GM23338 (cell line): ENCODE measurements at regions not wholly inside any gene's neighbourhood (a gene's known extent, or its start where the extent isn't known, plus 50 kb on each side); places are given as distances from the start of the nearest gene placed in this dataset.

ENCODE experiments used
- ATAC-seq: fragments of 200-7000 bp; cut with Tn5 transposase; 3 replicates; pipeline ENCODE4 v1.9.1; 2020
- DNase-seq: peaks from one replicate; pipeline ENCODE4 v3.0.0-alpha.2; 2015; ENCODE audit warnings: low spot score
- H2AFZ ChIP-seq: fragments of 200-600 bp; sonication (generic); 2 replicates; pipeline ENCODE4 v1.8.0; 2016; ENCODE audit warnings: antibody characterized with exemption, mild to moderate bottlenecking, moderate library complexity
- H3F3A ChIP-seq: fragments of 200-600 bp; sonication (generic); replicated peaks from 2 replicates; pipeline ENCODE4 v1.8.0; 2017; ENCODE audit warnings: antibody characterized with exemption, mixed run types, low read depth
- H3K27ac ChIP-seq: fragments of 200-600 bp; sonication (generic); 2 replicates; pipeline ENCODE4 v1.6.1; 2016; ENCODE audit warnings: low read depth
- H3K27me3 ChIP-seq: fragments of 200-600 bp; sonication (generic); 2 replicates; pipeline ENCODE4 v1.8.0; 2016; ENCODE audit warnings: mild to moderate bottlenecking, mixed run types, moderate library complexity; ENCODE audit not compliant: insufficient read depth
- H3K36me3 ChIP-seq: fragments of 200-600 bp; sonication (generic); 2 replicates; pipeline ENCODE4 v1.8.0; 2016; ENCODE audit warnings: mild to moderate bottlenecking; ENCODE audit not compliant: insufficient read depth
- H3K4me1 ChIP-seq: fragments of 200-600 bp; sonication (generic); 2 replicates; pipeline ENCODE4 v1.8.0; 2016; ENCODE audit warnings: mild to moderate bottlenecking, moderate library complexity; ENCODE audit not compliant: insufficient read depth
- H3K4me2 ChIP-seq: fragments of 200-600 bp; sonication (generic); 2 replicates; pipeline ENCODE4 v1.7.1; 2017; ENCODE audit warnings: mixed run types
- H3K4me3 ChIP-seq: fragments of 200-600 bp; sonication (generic); 2 replicates; pipeline ENCODE4 v1.6.1; 2016; ENCODE audit warnings: mixed run types
- H3K79me2 ChIP-seq: fragments of 200-600 bp; sonication (generic); replicated peaks from 2 replicates; pipeline ENCODE4 v1.8.0; 2017; ENCODE audit warnings: mild to moderate bottlenecking; ENCODE audit not compliant: insufficient read depth
- H3K9me2 ChIP-seq: fragments of 200-600 bp; sonication (generic); 2 replicates; pipeline ENCODE4 v1.8.0; 2017; ENCODE audit not compliant: insufficient read depth
- H4K20me1 ChIP-seq: fragments of 200-600 bp; sonication (generic); replicated peaks from 2 replicates; pipeline ENCODE4 v1.8.0; 2017; ENCODE audit warnings: mild to moderate bottlenecking; ENCODE audit not compliant: insufficient read depth
- H3K27ac Mint-ChIP-seq: 2 replicates; pipeline ENCODE4 v1.8.0; 2020; ENCODE audit warnings: inconsistent platforms, mild to moderate bottlenecking, moderate library complexity, mixed read lengths
- H3K27me3 Mint-ChIP-seq: 3 replicates; pipeline ENCODE4 v1.8.0; 2022; ENCODE audit warnings: low read depth, mild to moderate bottlenecking, moderate library complexity, mixed read lengths, inconsistent platforms; ENCODE audit not compliant: insufficient read depth, poor library complexity
- H3K36me3 Mint-ChIP-seq: 3 replicates; pipeline ENCODE4 v1.8.0; 2021; ENCODE audit warnings: low read depth, mild to moderate bottlenecking, inconsistent platforms, moderate library complexity, mixed read lengths
- H3K4me1 Mint-ChIP-seq: 3 replicates; pipeline ENCODE4 v1.8.0; 2020; ENCODE audit warnings: mild to moderate bottlenecking, inconsistent platforms, mixed read lengths
- H3K4me3 Mint-ChIP-seq: 3 replicates; pipeline ENCODE4 v1.8.0; 2021; ENCODE audit warnings: moderate library complexity, mild to moderate bottlenecking, inconsistent platforms, mixed read lengths
- H3K9me3 Mint-ChIP-seq: 3 replicates; pipeline ENCODE4 v1.8.0; 2020; ENCODE audit warnings: moderate library complexity, mild to moderate bottlenecking, inconsistent platforms, mixed read lengths
- CREB1 ChIP-seq: fragments of 250-450 bp; sonication (Bioruptor Pico); IDR thresholded peaks from 2 replicates; pipeline ENCODE4 v1.5.0; 2020; ENCODE audit warnings: low read depth, mild to moderate bottlenecking, moderate library complexity
- EZH2phosphoT487 ChIP-seq: fragments of 200-600 bp; sonication (generic); IDR thresholded peaks from one replicate; pipeline ENCODE4 v1.8.1; 2018; ENCODE audit warnings: antibody characterized with exemption; ENCODE audit not compliant: unreplicated experiment
- STAT1 ChIP-seq: IDR thresholded peaks from one replicate; pipeline ENCODE4 v1.6.1; 2016; ENCODE audit warnings: antibody characterized with exemption; ENCODE audit not compliant: unreplicated experiment
- TF ChIP-seq, protein P1 (sequence below): IDR thresholded peaks from one replicate; pipeline ENCODE4 v1.6.1; 2018; ENCODE audit warnings: antibody characterized with exemption; ENCODE audit not compliant: unreplicated experiment
- TF ChIP-seq, protein P2 (sequence below): fragments of 250-450 bp; sonication (Bioruptor Pico); IDR thresholded peaks from 2 replicates; pipeline ENCODE4 v1.5.0; 2020; ENCODE audit warnings: mild to moderate bottlenecking, moderate library complexity

DNA sequence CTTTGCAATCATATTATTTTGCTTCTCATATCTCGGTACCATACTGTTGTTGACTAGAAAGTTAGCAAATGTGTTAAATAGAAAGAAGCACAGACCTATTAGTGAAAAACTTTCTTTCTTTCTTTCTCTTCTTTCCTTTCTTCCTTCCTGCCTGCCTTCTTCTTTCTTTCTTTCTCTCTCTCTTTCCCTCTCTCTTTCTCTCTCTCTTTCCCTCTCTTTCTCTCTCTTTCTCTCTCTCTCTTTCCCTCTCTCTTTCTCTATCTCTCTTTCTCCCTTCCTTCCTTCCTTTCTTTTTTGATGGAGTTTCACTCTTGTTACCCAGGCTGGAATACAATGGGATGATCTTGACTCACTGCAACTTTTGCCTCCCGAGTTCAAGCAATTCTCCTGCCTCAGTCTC is 1160.6 kb downstream of the GATA3 start:
- Histone ChIP-seq H3K4me2 (no peak overlapping the region), H3F3A (no peaks in the 10 kb centered on the region), H4K20me1 (no peaks in the 10 kb centered on the region), H2AFZ (no peak overlapping the region), H3K4me3 (no peak overlapping the region), H3K79me2 (no peaks in the 10 kb centered on the region), H3K4me1 (peaks cover 8% of the 10 kb centered on the region), H3K36me3 (no peaks in the 10 kb centered on the region), H3K27ac (no peak overlapping the region), H3K9me2 (no peaks in the 10 kb centered on the region), H3K27me3 (no peaks in the 10 kb centered on the region)
- Mint-ChIP-seq H3K4me3 (no peak overlapping the region), H3K27me3 (peaks cover 4% of the 10 kb centered on the region), H3K4me1 (peaks cover 16% of the 10 kb centered on the region; the same call in 2 of the 3 replicates), H3K36me3 (no peaks in the 10 kb centered on the region), H3K9me3 (no peaks in the 10 kb centered on the region), H3K27ac (no peak overlapping the region)
- DNase-seq, result no peak
- no peak for ATAC-seq
- TF ChIP-seq STAT1 (no peak), CREB1 (CRISPR knock-in tag) (no peak), EZH2phosphoT487 (no peak)
- TF ChIP-seq, protein P1, sequence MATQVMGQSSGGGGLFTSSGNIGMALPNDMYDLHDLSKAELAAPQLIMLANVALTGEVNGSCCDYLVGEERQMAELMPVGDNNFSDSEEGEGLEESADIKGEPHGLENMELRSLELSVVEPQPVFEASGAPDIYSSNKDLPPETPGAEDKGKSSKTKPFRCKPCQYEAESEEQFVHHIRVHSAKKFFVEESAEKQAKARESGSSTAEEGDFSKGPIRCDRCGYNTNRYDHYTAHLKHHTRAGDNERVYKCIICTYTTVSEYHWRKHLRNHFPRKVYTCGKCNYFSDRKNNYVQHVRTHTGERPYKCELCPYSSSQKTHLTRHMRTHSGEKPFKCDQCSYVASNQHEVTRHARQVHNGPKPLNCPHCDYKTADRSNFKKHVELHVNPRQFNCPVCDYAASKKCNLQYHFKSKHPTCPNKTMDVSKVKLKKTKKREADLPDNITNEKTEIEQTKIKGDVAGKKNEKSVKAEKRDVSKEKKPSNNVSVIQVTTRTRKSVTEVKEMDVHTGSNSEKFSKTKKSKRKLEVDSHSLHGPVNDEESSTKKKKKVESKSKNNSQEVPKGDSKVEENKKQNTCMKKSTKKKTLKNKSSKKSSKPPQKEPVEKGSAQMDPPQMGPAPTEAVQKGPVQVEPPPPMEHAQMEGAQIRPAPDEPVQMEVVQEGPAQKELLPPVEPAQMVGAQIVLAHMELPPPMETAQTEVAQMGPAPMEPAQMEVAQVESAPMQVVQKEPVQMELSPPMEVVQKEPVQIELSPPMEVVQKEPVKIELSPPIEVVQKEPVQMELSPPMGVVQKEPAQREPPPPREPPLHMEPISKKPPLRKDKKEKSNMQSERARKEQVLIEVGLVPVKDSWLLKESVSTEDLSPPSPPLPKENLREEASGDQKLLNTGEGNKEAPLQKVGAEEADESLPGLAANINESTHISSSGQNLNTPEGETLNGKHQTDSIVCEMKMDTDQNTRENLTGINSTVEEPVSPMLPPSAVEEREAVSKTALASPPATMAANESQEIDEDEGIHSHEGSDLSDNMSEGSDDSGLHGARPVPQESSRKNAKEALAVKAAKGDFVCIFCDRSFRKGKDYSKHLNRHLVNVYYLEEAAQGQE, result no peak
- TF ChIP-seq, protein P2, sequence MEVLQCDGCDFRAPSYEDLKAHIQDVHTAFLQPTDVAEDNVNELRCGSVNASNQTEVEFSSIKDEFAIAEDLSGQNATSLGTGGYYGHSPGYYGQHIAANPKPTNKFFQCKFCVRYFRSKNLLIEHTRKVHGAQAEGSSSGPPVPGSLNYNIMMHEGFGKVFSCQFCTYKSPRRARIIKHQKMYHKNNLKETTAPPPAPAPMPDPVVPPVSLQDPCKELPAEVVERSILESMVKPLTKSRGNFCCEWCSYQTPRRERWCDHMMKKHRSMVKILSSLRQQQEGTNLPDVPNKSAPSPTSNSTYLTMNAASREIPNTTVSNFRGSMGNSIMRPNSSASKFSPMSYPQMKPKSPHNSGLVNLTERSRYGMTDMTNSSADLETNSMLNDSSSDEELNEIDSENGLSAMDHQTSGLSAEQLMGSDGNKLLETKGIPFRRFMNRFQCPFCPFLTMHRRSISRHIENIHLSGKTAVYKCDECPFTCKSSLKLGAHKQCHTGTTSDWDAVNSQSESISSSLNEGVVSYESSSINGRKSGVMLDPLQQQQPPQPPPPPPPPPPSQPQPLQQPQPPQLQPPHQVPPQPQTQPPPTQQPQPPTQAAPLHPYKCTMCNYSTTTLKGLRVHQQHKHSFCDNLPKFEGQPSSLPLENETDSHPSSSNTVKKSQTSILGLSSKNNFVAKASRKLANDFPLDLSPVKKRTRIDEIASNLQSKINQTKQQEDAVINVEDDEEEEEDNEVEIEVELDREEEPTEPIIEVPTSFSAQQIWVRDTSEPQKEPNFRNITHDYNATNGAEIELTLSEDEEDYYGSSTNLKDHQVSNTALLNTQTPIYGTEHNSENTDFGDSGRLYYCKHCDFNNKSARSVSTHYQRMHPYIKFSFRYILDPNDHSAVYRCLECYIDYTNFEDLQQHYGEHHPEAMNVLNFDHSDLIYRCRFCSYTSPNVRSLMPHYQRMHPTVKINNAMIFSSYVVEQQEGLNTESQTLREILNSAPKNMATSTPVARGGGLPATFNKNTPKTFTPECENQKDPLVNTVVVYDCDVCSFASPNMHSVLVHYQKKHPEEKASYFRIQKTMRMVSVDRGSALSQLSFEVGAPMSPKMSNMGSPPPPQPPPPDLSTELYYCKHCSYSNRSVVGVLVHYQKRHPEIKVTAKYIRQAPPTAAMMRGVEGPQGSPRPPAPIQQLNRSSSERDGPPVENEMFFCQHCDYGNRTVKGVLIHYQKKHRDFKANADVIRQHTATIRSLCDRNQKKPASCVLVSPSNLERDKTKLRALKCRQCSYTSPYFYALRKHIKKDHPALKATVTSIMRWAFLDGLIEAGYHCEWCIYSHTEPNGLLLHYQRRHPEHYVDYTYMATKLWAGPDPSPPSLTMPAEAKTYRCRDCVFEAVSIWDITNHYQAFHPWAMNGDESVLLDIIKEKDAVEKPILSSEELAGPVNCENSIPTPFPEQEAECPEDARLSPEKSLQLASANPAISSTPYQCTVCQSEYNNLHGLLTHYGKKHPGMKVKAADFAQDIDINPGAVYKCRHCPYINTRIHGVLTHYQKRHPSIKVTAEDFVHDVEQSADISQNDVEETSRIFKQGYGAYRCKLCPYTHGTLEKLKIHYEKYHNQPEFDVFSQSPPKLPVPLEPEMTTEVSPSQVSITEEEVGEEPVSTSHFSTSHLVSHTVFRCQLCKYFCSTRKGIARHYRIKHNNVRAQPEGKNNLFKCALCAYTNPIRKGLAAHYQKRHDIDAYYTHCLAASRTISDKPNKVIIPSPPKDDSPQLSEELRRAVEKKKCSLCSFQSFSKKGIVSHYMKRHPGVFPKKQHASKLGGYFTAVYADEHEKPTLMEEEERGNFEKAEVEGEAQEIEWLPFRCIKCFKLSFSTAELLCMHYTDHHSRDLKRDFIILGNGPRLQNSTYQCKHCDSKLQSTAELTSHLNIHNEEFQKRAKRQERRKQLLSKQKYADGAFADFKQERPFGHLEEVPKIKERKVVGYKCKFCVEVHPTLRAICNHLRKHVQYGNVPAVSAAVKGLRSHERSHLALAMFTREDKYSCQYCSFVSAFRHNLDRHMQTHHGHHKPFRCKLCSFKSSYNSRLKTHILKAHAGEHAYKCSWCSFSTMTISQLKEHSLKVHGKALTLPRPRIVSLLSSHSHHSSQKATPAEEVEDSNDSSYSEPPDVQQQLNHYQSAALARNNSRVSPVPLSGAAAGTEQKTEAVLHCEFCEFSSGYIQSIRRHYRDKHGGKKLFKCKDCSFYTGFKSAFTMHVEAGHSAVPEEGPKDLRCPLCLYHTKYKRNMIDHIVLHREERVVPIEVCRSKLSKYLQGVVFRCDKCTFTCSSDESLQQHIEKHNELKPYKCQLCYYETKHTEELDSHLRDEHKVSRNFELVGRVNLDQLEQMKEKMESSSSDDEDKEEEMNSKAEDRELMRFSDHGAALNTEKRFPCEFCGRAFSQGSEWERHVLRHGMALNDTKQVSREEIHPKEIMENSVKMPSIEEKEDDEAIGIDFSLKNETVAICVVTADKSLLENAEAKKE, result no peak
